GM19452 (cell line): ENCODE measurements at regions not wholly inside any gene's neighbourhood (a gene's known extent, or its start where the extent isn't known, plus 50 kb on each side); places are given as distances from the start of the nearest gene placed in this dataset.

ENCODE experiments used
- ATAC-seq: cut with Tn5 transposase; IDR thresholded peaks from one replicate; pipeline ENCODE4 v1.9.1; 2021; ENCODE audit not compliant: unreplicated experiment

DNA sequence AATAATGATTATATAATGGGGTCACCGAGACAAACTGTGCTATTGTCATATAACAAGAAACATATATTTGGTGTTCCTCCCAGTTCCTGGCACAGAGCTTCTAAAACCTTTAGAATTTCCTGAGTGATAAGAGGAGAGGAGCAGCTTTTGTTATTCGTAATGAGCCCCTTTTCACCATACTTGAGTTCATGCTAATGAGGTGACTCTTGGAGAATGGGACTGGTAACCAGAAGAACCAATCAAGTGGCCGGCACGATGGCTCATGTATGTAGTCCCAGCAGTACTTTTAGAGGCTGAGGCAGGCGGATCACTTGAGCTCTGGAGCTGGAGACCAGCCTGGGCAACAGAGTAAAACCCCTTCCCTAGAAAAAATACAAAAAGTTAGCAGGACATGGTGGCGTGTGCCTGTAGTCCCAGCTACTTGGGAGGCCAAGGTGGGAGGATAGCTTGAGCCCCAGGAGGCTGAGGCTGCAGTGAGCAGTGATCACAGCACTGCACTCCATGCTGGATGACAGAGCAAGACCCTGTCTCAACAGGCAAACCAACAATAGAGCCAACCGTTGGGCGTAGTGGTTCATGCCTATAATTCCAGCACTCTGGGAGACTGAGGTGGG lies 62.7 kb upstream of the FTH1 start:
- no peak for ATAC-seq

DNA sequence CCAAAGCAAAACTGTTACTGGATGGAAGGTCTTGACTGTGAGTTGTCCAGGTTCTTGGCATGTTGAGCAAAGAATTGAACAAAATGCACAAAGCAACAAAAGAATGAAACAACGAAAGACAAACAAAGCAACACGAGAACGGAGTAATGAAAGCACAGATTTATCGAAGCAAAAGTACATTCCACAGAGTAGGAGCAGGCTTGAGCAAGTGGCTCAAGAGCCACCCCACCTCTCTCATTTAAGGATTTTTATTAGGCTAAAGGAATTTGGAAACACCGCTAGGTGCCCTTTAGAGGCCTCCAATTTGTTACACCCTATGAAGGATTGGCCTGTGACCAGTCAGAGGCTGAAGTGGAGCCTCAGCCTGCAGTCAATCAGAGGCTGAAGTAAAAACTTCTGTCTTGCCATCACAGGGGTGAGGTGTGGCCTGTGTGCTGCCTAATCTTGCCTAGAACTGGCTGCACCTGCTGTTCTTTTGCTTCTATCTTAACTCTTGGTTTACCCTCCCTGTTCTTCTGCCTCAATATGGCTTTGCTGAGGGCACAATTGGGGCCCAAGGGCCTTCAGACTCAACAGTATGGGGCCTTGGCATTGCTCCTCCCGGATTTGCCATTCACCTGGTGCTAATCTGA lies 59.4 kb upstream of the FTH1 start:
- ATAC-seq = no peak

DNA sequence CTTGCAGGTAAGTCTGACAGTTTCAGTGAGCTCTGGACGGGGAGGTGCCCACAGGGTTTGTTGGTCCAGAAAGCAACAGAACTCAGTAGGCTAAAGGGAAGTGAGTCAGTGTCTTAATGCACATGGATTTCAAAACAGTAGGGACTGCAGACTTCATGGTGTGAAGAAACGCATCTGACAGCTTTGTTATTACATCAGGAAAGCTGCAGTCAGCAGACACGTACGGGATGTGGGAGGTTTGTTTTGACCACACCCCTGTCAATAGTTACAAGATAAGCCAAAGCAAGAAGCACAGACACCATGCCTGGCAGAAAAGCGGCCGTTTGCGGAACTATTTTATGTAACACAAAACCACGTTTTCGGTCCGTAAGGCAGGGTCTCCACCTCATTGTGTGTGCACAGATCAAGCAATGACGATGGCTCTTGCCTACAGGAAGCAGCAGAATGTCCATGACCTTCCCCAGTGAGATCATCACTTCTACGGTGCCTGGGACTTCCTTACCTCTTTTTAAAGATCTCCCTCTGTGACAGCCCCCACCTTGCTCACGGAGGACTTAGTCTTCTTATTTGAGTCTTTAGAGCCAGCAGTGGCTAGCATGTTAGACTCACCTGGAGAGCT lies 58.2 kb upstream of the FTH1 start:
- ATAC-seq = peak; percentile 77

DNA sequence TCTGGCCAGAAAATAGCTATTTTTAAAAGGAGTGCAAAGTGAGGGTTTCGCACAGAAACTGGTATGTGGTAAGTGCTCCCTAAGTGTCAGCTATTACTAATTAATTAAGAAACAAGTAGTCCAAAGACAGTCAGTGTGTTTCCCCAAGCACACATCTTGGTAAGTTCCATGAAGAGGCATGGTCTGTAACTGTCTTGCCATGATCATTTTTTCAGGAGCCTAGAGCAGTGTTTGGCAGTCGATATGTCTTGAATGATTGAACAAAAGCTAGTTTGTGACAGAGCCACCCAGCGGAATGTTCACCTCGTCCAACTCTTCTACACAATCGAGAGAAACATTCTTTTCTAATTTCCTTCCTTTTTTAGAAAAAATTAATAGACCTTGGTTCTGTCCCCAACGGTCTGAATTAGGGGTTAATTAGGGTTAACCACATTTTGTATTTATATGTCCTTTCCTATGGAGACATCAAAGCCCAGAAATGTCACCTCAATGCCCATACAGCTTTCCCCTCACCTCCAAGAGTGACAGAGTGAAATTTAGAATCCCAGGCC lies 57.6 kb upstream of the FTH1 start:
- no peak for ATAC-seq

DNA sequence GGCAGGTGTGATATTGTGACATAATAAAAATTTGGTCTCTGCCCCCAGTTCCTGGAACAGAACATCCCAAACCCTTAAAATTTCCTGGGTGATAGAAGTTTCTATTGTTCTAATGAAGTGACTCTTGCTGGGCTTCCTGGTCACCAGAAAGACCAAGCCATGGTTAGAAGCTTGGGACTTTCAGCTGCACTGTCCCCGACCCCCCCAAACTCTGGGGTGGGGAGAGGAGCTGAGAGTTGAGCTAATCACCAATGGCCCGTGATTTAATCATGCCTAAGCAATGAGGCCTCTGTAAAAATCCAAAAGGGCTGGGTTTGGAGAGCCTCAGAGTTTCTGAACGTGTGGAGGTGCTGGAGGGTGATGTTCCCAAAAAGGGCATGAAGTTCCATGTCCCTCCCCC lies 54.8 kb upstream of the FTH1 start:
- ATAC-seq = no peak

DNA sequence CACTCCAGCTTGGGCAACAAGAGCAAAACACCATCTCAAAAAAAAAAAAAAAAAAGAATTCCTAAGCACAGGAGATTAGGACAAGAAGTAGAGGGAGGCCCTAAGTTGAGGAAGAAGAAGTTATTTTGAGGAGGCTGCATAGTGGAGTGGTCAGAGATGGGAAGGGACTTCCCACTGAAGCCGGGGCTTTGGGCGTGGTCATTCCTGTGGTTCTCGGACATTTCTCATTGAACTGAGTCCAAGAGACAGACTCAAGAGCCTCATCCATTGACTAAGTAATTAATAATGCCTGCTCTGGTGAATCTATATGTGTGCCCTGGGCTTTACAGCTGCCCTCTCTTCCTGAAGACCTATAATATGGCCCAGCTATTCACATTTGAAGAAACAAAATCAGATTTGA lies 53.2 kb upstream of the FTH1 start:
- ATAC-seq = no peak

GRCh38 chr11:62018981-62019664 lies 51.7 kb upstream of the FTH1 start:
- ATAC-seq = no peak

GRCh38 chr11:62017878-62018655 lies 50.6 kb upstream of the FTH1 start:
- no peak for ATAC-seq
